Adrenal gland (tissue), 9 donors: ENCODE measurements at regions not wholly inside any gene's neighbourhood (a gene's known extent, or its start where the extent isn't known, plus 50 kb on each side); places are given as distances from the start of the nearest gene placed in this dataset.

Experiments
- DNase-seq, 7 donors: peaks; one replicate each; pipeline ENCODE4 v3.0.0-alpha.2; 2019 to 2020
- H3K27ac ChIP-seq, 5 donors: fragments of 200-600 bp; sonication (generic) in 4 of 5; 1 replicate in 3 of 5; 2 replicates in 2 of 5; pipeline versions ENCODE4 v1.5.1 to v1.8.0; 2016 to 2020; ENCODE audit warnings: mild to moderate bottlenecking in 1 of 5
- H3K27me3 ChIP-seq: fragments of 200-600 bp; 2 replicates; pipeline ENCODE4 v1.8.0; 2021
- H3K36me3 ChIP-seq, 2 donors: fragments of 200-600 bp; replicated peaks in 1 of 2; 1 replicate in 1 of 2; 2 replicates in 1 of 2; pipeline versions ENCODE4 v1.5.1 to v1.8.0; 2018 to 2022
- H3K4me1 ChIP-seq, 2 donors: fragments of 200-600 bp; replicated peaks in 1 of 2; 1 replicate in 1 of 2; 2 replicates in 1 of 2; pipeline versions ENCODE4 v1.5.1 to v1.8.0; 2018 to 2021
- H3K4me3 ChIP-seq, 4 donors: fragments of 200-600 bp; sonication (generic) in 3 of 4; one replicate each; pipeline ENCODE4 v1.5.1; 2016 to 2018
- H3K9me3 ChIP-seq, 3 donors: fragments of 200-600 bp; sonication (generic) in 1 of 3; replicated peaks in 1 of 3; 1 replicate in 2 of 3; 2 replicates in 1 of 3; pipeline versions ENCODE4 v1.5.1 to v1.8.0; 2016 to 2021
- POLR2A ChIP-seq, 2 donors: fragments of 450-650 bp; IDR thresholded peaks; one replicate each; pipeline ENCODE4 v1.6.1; 2017; ENCODE audit warnings: antibody characterized with exemption in 2 of 2, mild to moderate bottlenecking in 2 of 2, moderate library complexity in 1 of 2
- WGBS, 4 donors: extraction: QIAGEN DNeasy Blood & Tissue Kit in 2 of 4; methylation state at CpG; one replicate each; pipeline versions ENCODE4 v1.1.5 to v1.1.7; 2013 to 2017; 5-methylcytosine and 5-hydroxymethylcytosine counted together
- intact Hi-C, 2 donors: fragments of 100-400 bp; cut with DNase I; formaldehyde crosslinking; loops; one replicate each; pipeline versions ENCODE4 v1.14.1 to v1.15.0; 2022 to 2023
- TF ChIP-seq, protein P1 (sequence below), 6 experiments: fragments of 450-650 bp in 4 of 6; fragments of 200-600 bp in 2 of 6; sonication (generic) in 1 of 6; IDR thresholded peaks; 1 replicate in 5 of 6; 2 replicates in 1 of 6; pipeline versions ENCODE4 v1.5.1 to v1.8.0; 2016 to 2021; ENCODE audit warnings: antibody characterized with exemption in 6 of 6, mild to moderate bottlenecking in 2 of 6, moderate library complexity in 1 of 6
- donor health status: healthy with polysubstance abuse.
- donor health status: Bipolar disorder and iron deficiency.
- donor health status: DM: yes; HTN: yes; CAD: no.
- donor health status: DM: no; HTN: no; CAD: no.
- donor health status: DM: no; HTN: no; CAD: no.

DNA sequence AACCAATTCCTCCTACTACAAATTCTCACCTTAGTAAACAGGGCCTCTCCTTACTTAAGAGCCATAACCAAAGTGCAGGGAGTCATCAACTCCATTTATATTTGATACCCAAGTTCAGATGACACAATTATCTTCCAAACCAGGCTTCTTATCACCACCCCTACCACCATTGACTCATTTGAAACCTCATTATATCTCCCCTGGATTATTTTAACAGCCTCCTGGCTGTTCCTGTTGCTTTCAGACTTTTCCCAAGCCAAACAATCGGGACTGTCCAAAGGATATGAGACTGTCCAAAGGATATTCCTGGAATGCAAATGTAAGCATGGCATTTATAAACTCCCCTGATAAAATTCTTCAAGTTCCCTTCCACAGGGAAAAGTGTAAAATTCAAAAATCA is 394.3 kb downstream of the MAFB start:
- intact Hi-C loops, result no loop called here
- 43 to 60% (median 48%) methylated on average over 1 of the region's 1 CpG for WGBS, 4 donors

DNA sequence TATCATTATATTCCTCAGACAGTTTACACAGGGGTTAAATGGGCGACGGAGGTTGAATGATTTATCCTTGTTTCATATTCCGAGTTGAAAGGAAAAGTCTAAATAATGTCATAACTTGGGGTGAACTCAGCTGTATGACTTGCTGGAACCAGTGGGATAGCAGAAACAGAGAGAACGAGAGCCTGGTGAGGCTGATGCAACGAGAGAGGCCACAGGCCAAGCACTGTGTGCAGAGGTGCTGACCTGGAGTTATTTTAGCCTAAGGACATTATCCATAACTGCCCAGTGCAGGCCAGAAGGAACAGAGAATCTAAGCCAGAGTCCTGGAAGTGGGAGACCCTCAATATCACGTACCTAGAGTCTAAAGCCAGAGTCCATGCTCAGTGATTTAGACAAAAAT is 394.9 kb downstream of the MAFB start:
- no peaks in the 10 kb centered on the region for H3K4me1 ChIP-seq
- no peak overlapping the region for H3K4me3 ChIP-seq
- H3K27me3 ChIP-seq, result no peaks in the 10 kb centered on the region
- H3K36me3 ChIP-seq, result no peaks in the 10 kb centered on the region
- H3K9me3 ChIP-seq, result peaks cover 0 to 13% (median 0%) of the 10 kb centered on the region in 3 donors
- 45 to 67% (median 60%) methylated on average over 6 of the region's 6 CpGs for WGBS, 4 donors
- peak overlapping the region in 1 of 5 donors; percentile 14 for H3K27ac ChIP-seq
- intact Hi-C loops, result no loop called here
- TF ChIP-seq POLR2A (IDR thresholded peaks at IDR 0.05), result no peak
- TF ChIP-seq, protein P1, sequence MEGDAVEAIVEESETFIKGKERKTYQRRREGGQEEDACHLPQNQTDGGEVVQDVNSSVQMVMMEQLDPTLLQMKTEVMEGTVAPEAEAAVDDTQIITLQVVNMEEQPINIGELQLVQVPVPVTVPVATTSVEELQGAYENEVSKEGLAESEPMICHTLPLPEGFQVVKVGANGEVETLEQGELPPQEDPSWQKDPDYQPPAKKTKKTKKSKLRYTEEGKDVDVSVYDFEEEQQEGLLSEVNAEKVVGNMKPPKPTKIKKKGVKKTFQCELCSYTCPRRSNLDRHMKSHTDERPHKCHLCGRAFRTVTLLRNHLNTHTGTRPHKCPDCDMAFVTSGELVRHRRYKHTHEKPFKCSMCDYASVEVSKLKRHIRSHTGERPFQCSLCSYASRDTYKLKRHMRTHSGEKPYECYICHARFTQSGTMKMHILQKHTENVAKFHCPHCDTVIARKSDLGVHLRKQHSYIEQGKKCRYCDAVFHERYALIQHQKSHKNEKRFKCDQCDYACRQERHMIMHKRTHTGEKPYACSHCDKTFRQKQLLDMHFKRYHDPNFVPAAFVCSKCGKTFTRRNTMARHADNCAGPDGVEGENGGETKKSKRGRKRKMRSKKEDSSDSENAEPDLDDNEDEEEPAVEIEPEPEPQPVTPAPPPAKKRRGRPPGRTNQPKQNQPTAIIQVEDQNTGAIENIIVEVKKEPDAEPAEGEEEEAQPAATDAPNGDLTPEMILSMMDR (IDR thresholded peaks at IDR 0.05), result no peak
- no peak for DNase-seq

More for the DNA sequence above, 394.3 kb downstream of the MAFB start:
- Histone ChIP-seq H3K4me3 (no peak overlapping the region), H3K27ac (no peak overlapping the region), H3K9me3 (peaks cover 0 to 13% (median 0%) of the 10 kb centered on the region in 3 donors), H3K36me3 (no peaks in the 10 kb centered on the region), H3K27me3 (no peaks in the 10 kb centered on the region), H3K4me1 (no peaks in the 10 kb centered on the region)
- TF ChIP-seq, protein P1 (IDR thresholded peaks at IDR 0.05), result no peak
- no peak for TF ChIP-seq POLR2A (IDR thresholded peaks at IDR 0.05)
- no peak for DNase-seq

DNA sequence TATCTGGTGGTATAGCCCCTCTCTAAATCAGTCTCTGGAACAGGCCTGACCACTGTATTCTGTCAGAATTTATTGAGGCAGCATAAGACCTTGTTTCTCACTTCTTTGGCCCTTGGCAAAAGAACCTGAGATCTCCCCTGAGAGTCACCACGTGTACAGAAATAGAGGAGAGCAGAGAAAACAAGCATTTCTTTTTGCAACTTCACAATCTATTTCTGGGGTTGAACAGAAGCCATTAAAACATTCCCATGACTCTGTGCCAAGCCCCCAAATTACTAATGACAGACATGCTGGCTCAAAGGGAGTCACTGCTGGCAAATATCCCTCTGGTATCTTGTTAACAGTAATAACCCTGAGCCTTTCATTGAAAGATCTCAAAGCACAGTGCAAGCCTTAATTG is 395.3 kb downstream of the MAFB start:
- Histone ChIP-seq H3K4me3 (no peak overlapping the region), H3K36me3 (no peaks in the 10 kb centered on the region), H3K4me1 (no peaks in the 10 kb centered on the region), H3K27ac (peak overlapping the region in 1 of 5 donors; percentile 14), H3K9me3 (peaks cover 0 to 13% (median 0%) of the 10 kb centered on the region in 3 donors), H3K27me3 (no peaks in the 10 kb centered on the region)
- intact Hi-C loops, result no loop called here
- DNase-seq, result no peak
- WGBS, 4 donors, result 36 to 63% (median 57%) methylated on average over 1 of the region's 1 CpG
- TF ChIP-seq, protein P1 (IDR thresholded peaks at IDR 0.05), result no peak
- no peak for TF ChIP-seq POLR2A (IDR thresholded peaks at IDR 0.05)

DNA sequence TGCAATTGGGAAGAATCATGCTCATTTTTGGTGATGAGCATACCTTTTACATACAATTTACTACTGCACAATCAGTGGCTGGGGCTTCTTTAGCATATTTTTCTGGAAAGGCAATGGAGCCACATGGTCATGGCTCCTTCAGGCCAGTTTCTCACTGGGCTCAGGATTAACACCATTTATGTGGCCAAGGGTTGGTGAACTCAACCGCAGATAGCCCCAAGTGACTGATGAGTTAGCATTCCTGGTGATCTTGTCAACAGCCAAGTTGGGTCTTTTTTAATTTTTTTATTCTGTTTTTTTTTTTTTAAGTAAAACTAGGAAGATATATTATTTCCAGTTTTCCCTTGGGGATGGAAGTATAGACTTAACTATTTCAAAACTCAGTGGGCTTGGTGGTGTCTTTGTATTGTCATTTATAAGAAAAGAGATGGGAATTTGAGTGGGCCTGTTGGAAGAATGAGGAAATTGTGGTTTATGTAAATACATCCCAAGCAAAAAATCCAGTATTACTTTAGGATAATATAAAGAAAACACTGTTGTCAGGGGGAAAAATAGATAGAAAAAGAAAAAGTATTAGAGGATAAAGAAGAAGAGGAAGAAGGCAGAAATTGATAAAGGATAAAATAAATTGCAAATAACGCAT is 397.4 kb downstream of the MAFB start:
- no peaks in the 10 kb centered on the region for H3K27me3 ChIP-seq
- no peak overlapping the region for H3K4me3 ChIP-seq
- H3K27ac ChIP-seq, result no peak overlapping the region
- no peak for TF ChIP-seq POLR2A (IDR thresholded peaks at IDR 0.05)
- TF ChIP-seq, protein P1 (IDR thresholded peaks at IDR 0.05), result no peak
- H3K9me3 ChIP-seq, result peaks cover 0 to 4% (median 0%) of the 10 kb centered on the region in 3 donors
- no peak for DNase-seq
- no peaks in the 10 kb centered on the region for H3K36me3 ChIP-seq
- 67 to 90% (median 90%) methylated on average over 2 of the region's 2 CpGs for WGBS, 4 donors
- intact Hi-C loops, result no loop called here
- H3K4me1 ChIP-seq, result no peaks in the 10 kb centered on the region
